GM23338 (cell line): ENCODE measurements at regions not wholly inside any gene's neighbourhood (a gene's known extent, or its start where the extent isn't known, plus 50 kb on each side); places are given as distances from the start of the nearest gene placed in this dataset.

Experiments used
- ATAC-seq: fragments of 200-7000 bp; cut with Tn5 transposase; 3 replicates; pipeline ENCODE4 v1.9.1; 2020
- DNase-seq: peaks from one replicate; pipeline ENCODE4 v3.0.0-alpha.2; 2015; ENCODE audit warnings: low spot score
- H2AFZ ChIP-seq: fragments of 200-600 bp; sonication (generic); 2 replicates; pipeline ENCODE4 v1.8.0; 2016; ENCODE audit warnings: antibody characterized with exemption, mild to moderate bottlenecking, moderate library complexity
- H3F3A ChIP-seq: fragments of 200-600 bp; sonication (generic); replicated peaks from 2 replicates; pipeline ENCODE4 v1.8.0; 2017; ENCODE audit warnings: antibody characterized with exemption, mixed run types, low read depth
- H3K27ac ChIP-seq: fragments of 200-600 bp; sonication (generic); 2 replicates; pipeline ENCODE4 v1.6.1; 2016; ENCODE audit warnings: low read depth
- H3K27me3 ChIP-seq: fragments of 200-600 bp; sonication (generic); 2 replicates; pipeline ENCODE4 v1.8.0; 2016; ENCODE audit warnings: mild to moderate bottlenecking, mixed run types, moderate library complexity; ENCODE audit not compliant: insufficient read depth
- H3K36me3 ChIP-seq: fragments of 200-600 bp; sonication (generic); 2 replicates; pipeline ENCODE4 v1.8.0; 2016; ENCODE audit warnings: mild to moderate bottlenecking; ENCODE audit not compliant: insufficient read depth
- H3K4me1 ChIP-seq: fragments of 200-600 bp; sonication (generic); 2 replicates; pipeline ENCODE4 v1.8.0; 2016; ENCODE audit warnings: mild to moderate bottlenecking, moderate library complexity; ENCODE audit not compliant: insufficient read depth
- H3K4me2 ChIP-seq: fragments of 200-600 bp; sonication (generic); 2 replicates; pipeline ENCODE4 v1.7.1; 2017; ENCODE audit warnings: mixed run types
- H3K4me3 ChIP-seq: fragments of 200-600 bp; sonication (generic); 2 replicates; pipeline ENCODE4 v1.6.1; 2016; ENCODE audit warnings: mixed run types
- H3K79me2 ChIP-seq: fragments of 200-600 bp; sonication (generic); replicated peaks from 2 replicates; pipeline ENCODE4 v1.8.0; 2017; ENCODE audit warnings: mild to moderate bottlenecking; ENCODE audit not compliant: insufficient read depth
- H3K9me2 ChIP-seq: fragments of 200-600 bp; sonication (generic); 2 replicates; pipeline ENCODE4 v1.8.0; 2017; ENCODE audit not compliant: insufficient read depth
- H4K20me1 ChIP-seq: fragments of 200-600 bp; sonication (generic); replicated peaks from 2 replicates; pipeline ENCODE4 v1.8.0; 2017; ENCODE audit warnings: mild to moderate bottlenecking; ENCODE audit not compliant: insufficient read depth
- H3K27ac Mint-ChIP-seq: 2 replicates; pipeline ENCODE4 v1.8.0; 2020; ENCODE audit warnings: inconsistent platforms, mild to moderate bottlenecking, moderate library complexity, mixed read lengths
- H3K27me3 Mint-ChIP-seq: 3 replicates; pipeline ENCODE4 v1.8.0; 2022; ENCODE audit warnings: low read depth, mild to moderate bottlenecking, moderate library complexity, mixed read lengths, inconsistent platforms; ENCODE audit not compliant: insufficient read depth, poor library complexity
- H3K36me3 Mint-ChIP-seq: 3 replicates; pipeline ENCODE4 v1.8.0; 2021; ENCODE audit warnings: low read depth, mild to moderate bottlenecking, inconsistent platforms, moderate library complexity, mixed read lengths
- H3K4me1 Mint-ChIP-seq: 3 replicates; pipeline ENCODE4 v1.8.0; 2020; ENCODE audit warnings: mild to moderate bottlenecking, inconsistent platforms, mixed read lengths
- H3K4me3 Mint-ChIP-seq: 3 replicates; pipeline ENCODE4 v1.8.0; 2021; ENCODE audit warnings: moderate library complexity, mild to moderate bottlenecking, inconsistent platforms, mixed read lengths
- H3K9me3 Mint-ChIP-seq: 3 replicates; pipeline ENCODE4 v1.8.0; 2020; ENCODE audit warnings: moderate library complexity, mild to moderate bottlenecking, inconsistent platforms, mixed read lengths
- CREB1 ChIP-seq: fragments of 250-450 bp; sonication (Bioruptor Pico); IDR thresholded peaks from 2 replicates; pipeline ENCODE4 v1.5.0; 2020; ENCODE audit warnings: low read depth, mild to moderate bottlenecking, moderate library complexity
- ETS1 ChIP-seq: IDR thresholded peaks from 2 replicates; pipeline ENCODE4 v1.6.1; 2016; ENCODE audit warnings: antibody characterized with exemption
- EZH2 ChIP-seq: fragments of 200-600 bp; sonication (generic); IDR thresholded peaks from one replicate; pipeline ENCODE4 v1.8.0; 2017; ENCODE audit warnings: antibody characterized with exemption, mild to moderate bottlenecking, low read depth; ENCODE audit not compliant: unreplicated experiment
- EZH2phosphoT487 ChIP-seq: fragments of 200-600 bp; sonication (generic); IDR thresholded peaks from one replicate; pipeline ENCODE4 v1.8.1; 2018; ENCODE audit warnings: antibody characterized with exemption; ENCODE audit not compliant: unreplicated experiment
- JUNB ChIP-seq: IDR thresholded peaks from one replicate; pipeline ENCODE4 v1.6.1; 2016; ENCODE audit warnings: antibody characterized with exemption; ENCODE audit not compliant: unreplicated experiment
- NANOG ChIP-seq: IDR thresholded peaks from 2 replicates; pipeline ENCODE4 v1.6.1; 2016; ENCODE audit warnings: antibody characterized with exemption, borderline replicate concordance
- POLR2AphosphoS5 ChIP-seq: IDR thresholded peaks from 2 replicates; pipeline ENCODE4 v1.6.1; 2016; ENCODE audit warnings: antibody characterized with exemption, low read depth
- REST ChIP-seq: IDR thresholded peaks from one replicate; pipeline ENCODE4 v1.6.1; 2018; ENCODE audit warnings: antibody characterized with exemption; ENCODE audit not compliant: unreplicated experiment
- STAT1 ChIP-seq: IDR thresholded peaks from one replicate; pipeline ENCODE4 v1.6.1; 2016; ENCODE audit warnings: antibody characterized with exemption; ENCODE audit not compliant: unreplicated experiment
- ZNF114 ChIP-seq: fragments of 250-450 bp; sonication (Bioruptor Pico); IDR thresholded peaks from 2 replicates; pipeline ENCODE4 v1.5.0; 2020; ENCODE audit warnings: mild to moderate bottlenecking, moderate library complexity
- ZNF331 ChIP-seq: fragments of 250-450 bp; sonication (Bioruptor Pico); IDR thresholded peaks from 2 replicates; pipeline ENCODE4 v1.5.0; 2020; ENCODE audit warnings: low read depth, mild to moderate bottlenecking, moderate library complexity
- ZNF462 ChIP-seq: fragments of 250-450 bp; sonication (Bioruptor Pico); IDR thresholded peaks from 2 replicates; pipeline ENCODE4 v1.5.0; 2020; ENCODE audit warnings: mild to moderate bottlenecking, moderate library complexity

- H3K36me3 ChIP-seq, result no peaks in the 10 kb centered on the region
- H3K9me2 ChIP-seq, result no peaks in the 10 kb centered on the region
- H3K79me2 ChIP-seq, result no peaks in the 10 kb centered on the region
- no peak overlapping the region for H2AFZ ChIP-seq
- TF ChIP-seq JUNB (no peak), REST (no peak), ZNF331 (no peak)
- H3K27me3 ChIP-seq, result no peaks in the 10 kb centered on the region
- no peak overlapping the region for H3K4me3 ChIP-seq
- Mint-ChIP-seq H3K27ac (no peak overlapping the region), H3K4me1 (peaks cover 4% of the 10 kb centered on the region; the same call in 1 of the 3 replicates), H3K36me3 (no peaks in the 10 kb centered on the region), H3K9me3 (peaks cover 6% of the 10 kb centered on the region; the same call in 1 of the 3 replicates), H3K27me3 (no peaks in the 10 kb centered on the region), H3K4me3 (no peak overlapping the region)
- H4K20me1 ChIP-seq, result no peaks in the 10 kb centered on the region
- H3K4me2 ChIP-seq, result no peak overlapping the region
- DNase-seq, result no peak
- no peaks in the 10 kb centered on the region for H3K4me1 ChIP-seq
- no peak overlapping the region for H3K27ac ChIP-seq
- H3F3A ChIP-seq, result no peaks in the 10 kb centered on the region
- no peak for ATAC-seq
Observed at GRCh38 chr5:91224969-91225368, 158.1 kb downstream of the ARRDC3 start.

GRCh38 chr5:91224456-91224855 is 158.7 kb downstream of the ARRDC3 start:
- no peaks in the 10 kb centered on the region for H3K36me3 ChIP-seq
- Mint-ChIP-seq H3K4me1 (peaks cover 4% of the 10 kb centered on the region; the same call in 1 of the 3 replicates), H3K27ac (no peak overlapping the region), H3K9me3 (peaks cover under 1% of the 10 kb centered on the region; the same call in 1 of the 3 replicates), H3K4me3 (no peak overlapping the region), H3K27me3 (no peaks in the 10 kb centered on the region), H3K36me3 (no peaks in the 10 kb centered on the region)
- H4K20me1 ChIP-seq, result no peaks in the 10 kb centered on the region
- H3K9me2 ChIP-seq, result no peaks in the 10 kb centered on the region
- DNase-seq, result no peak
- H3K4me1 ChIP-seq, result no peaks in the 10 kb centered on the region
- no peak overlapping the region for H3K27ac ChIP-seq
- H3K4me2 ChIP-seq, result no peak overlapping the region
- no peaks in the 10 kb centered on the region for H3K27me3 ChIP-seq
- H2AFZ ChIP-seq, result no peak overlapping the region
- ATAC-seq, result no peak
- H3F3A ChIP-seq, result no peaks in the 10 kb centered on the region
- no peaks in the 10 kb centered on the region for H3K79me2 ChIP-seq
- H3K4me3 ChIP-seq, result no peak overlapping the region
- no peak for TF ChIP-seq ZNF331
- TF ChIP-seq ZNF462 (CRISPR knock-in tag), result no peak
- TF ChIP-seq ETS1, result no peak
- no peak for TF ChIP-seq POLR2AphosphoS5
- no peak for TF ChIP-seq EZH2
- no peak for TF ChIP-seq JUNB
- no peak for TF ChIP-seq STAT1
- TF ChIP-seq CREB1, result no peak
- no peak for TF ChIP-seq NANOG
- TF ChIP-seq EZH2phosphoT487, result no peak
- no peak for TF ChIP-seq ZNF114 (CRISPR knock-in tag)
